ENCODE measurements at regions not wholly inside any gene's neighbourhood (a gene's known extent, or its start where the extent isn't known, plus 50 kb on each side); places are given as distances from the start of the nearest gene placed in this dataset.

DNA sequence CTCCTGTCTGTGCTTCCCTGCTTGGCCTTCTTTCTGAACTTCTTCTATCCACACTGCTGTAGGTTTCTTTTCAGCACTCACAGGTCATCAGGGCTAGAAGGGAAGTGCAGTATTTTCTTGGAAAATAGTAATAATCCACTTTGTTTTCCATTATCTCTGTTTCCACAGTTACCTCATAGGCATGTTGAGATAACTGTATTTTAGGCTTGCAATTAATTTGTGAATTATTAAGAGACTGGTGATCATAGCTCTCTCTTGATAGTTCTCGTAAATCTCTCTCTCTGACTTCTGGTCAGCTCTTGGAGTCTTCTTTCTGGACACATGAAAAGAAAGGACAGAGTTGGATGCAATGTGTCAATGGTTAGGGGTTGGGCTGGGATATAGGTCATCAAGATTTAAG is 243.6 kb upstream of the IGFBP3 start:
- no peaks in the 10 kb centered on the region for H3K36me3 ChIP-seq
- no peak for DNase-seq (ENCODE audit: low spot score)
- WGBS: 82% methylated on average over 1 of the region's 1 CpG
- H3K4me3 ChIP-seq: no peak overlapping the region
- TF ChIP-seq CTCF (IDR thresholded peaks at IDR 0.05): no peak
- TF ChIP-seq POLR2AphosphoS5 (IDR thresholded peaks at IDR 0.05): no peak
- TF ChIP-seq POLR2A (IDR thresholded peaks at IDR 0.05): no peak
- no peaks in the 10 kb centered on the region for H3K4me1 ChIP-seq (replicated peaks)
- no peaks in the 10 kb centered on the region for H3K27me3 ChIP-seq (replicated peaks; ENCODE audit: insufficient read depth)
- no peak overlapping the region for H3K27ac ChIP-seq
- intact Hi-C loops (cut with DNase I): no loop called here
- no peaks in the 10 kb centered on the region for H3K9me3 ChIP-seq

GRCh38 chr7:46163246-46163645 is 242.2 kb upstream of the IGFBP3 start:
- WGBS: 95% methylated on average over 1 of the region's 1 CpG
- no peak for DNase-seq (ENCODE audit: low spot score)
- Histone ChIP-seq H3K4me3 (no peak overlapping the region), H3K4me1 (replicated peaks) (no peaks in the 10 kb centered on the region), H3K27me3 (replicated peaks; ENCODE audit: insufficient read depth) (no peaks in the 10 kb centered on the region), H3K9me3 (no peaks in the 10 kb centered on the region), H3K36me3 (no peaks in the 10 kb centered on the region), H3K27ac (no peak overlapping the region)
- no peak for TF ChIP-seq POLR2A (IDR thresholded peaks at IDR 0.05)
- TF ChIP-seq POLR2AphosphoS5 (IDR thresholded peaks at IDR 0.05): no peak
- TF ChIP-seq CTCF (IDR thresholded peaks at IDR 0.05): no peak
- intact Hi-C loops (cut with DNase I): no loop called here

- no peaks in the 10 kb centered on the region for H3K36me3 ChIP-seq
- no peaks in the 10 kb centered on the region for H3K9me3 ChIP-seq
- no peaks in the 10 kb centered on the region for H3K27me3 ChIP-seq (replicated peaks; ENCODE audit: insufficient read depth)
- intact Hi-C loops (cut with DNase I): no loop called here
- H3K27ac ChIP-seq: no peak overlapping the region
- TF ChIP-seq CTCF (IDR thresholded peaks at IDR 0.05): no peak
- TF ChIP-seq POLR2A (IDR thresholded peaks at IDR 0.05): no peak
- TF ChIP-seq POLR2AphosphoS5 (IDR thresholded peaks at IDR 0.05): no peak
- no peak for DNase-seq (ENCODE audit: low spot score)
- H3K4me1 ChIP-seq (replicated peaks): no peaks in the 10 kb centered on the region
- WGBS: 57% methylated on average over 3 of the region's 3 CpGs
- H3K4me3 ChIP-seq: no peak overlapping the region
Measured at GRCh38 chr7:46162609-46163008, 241.5 kb upstream of the IGFBP3 start.

- TF ChIP-seq CTCF (IDR thresholded peaks at IDR 0.05): no peak
- no peak for TF ChIP-seq POLR2AphosphoS5 (IDR thresholded peaks at IDR 0.05)
- TF ChIP-seq POLR2A (IDR thresholded peaks at IDR 0.05): no peak
- no peaks in the 10 kb centered on the region for H3K4me1 ChIP-seq (replicated peaks)
- H3K27me3 ChIP-seq (replicated peaks; ENCODE audit: insufficient read depth): no peaks in the 10 kb centered on the region
- WGBS: 80% methylated on average over 7 of the region's 7 CpGs
- H3K4me3 ChIP-seq: no peak overlapping the region
- no peak overlapping the region for H3K27ac ChIP-seq
- intact Hi-C loops (cut with DNase I): no loop called here
- H3K9me3 ChIP-seq: no peaks in the 10 kb centered on the region
- no peaks in the 10 kb centered on the region for H3K36me3 ChIP-seq
- no peak for DNase-seq (ENCODE audit: low spot score)
Measured at GRCh38 chr7:46160861-46161260, 239.8 kb upstream of the IGFBP3 start.

DNA sequence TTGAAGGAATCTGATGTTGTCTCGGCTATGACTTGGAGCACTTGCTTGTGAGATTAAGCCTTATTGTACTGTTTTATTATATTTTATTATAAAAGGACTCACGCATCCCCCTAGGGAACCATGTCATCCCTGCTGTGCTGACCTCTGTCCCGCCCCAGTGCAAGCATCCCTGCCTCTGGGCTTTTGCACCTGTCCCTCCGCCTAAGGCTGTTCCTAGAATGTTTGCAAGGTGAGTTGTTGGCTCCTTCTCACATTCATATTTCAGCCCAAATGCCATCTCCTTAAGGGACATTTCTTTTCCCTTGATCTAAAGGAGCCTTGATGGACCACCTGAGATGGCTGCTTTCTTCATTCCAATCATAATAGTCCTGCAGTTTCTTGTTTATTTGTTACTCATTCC is 236.9 kb upstream of the IGFBP3 start:
- no peak for DNase-seq (ENCODE audit: low spot score)
- intact Hi-C loops (cut with DNase I): no loop called here
- 92% methylated on average over 4 of the region's 4 CpGs for WGBS
- no peak overlapping the region for H3K4me3 ChIP-seq
- H3K27me3 ChIP-seq (replicated peaks; ENCODE audit: insufficient read depth): no peaks in the 10 kb centered on the region
- no peaks in the 10 kb centered on the region for H3K4me1 ChIP-seq (replicated peaks)
- H3K27ac ChIP-seq: no peak overlapping the region
- H3K36me3 ChIP-seq: no peaks in the 10 kb centered on the region
- H3K9me3 ChIP-seq: no peaks in the 10 kb centered on the region
- TF ChIP-seq POLR2A (IDR thresholded peaks at IDR 0.05) (no peak), POLR2AphosphoS5 (IDR thresholded peaks at IDR 0.05) (no peak), CTCF (IDR thresholded peaks at IDR 0.05) (no peak)
